ENCODE measurements at regions not wholly inside any gene's neighbourhood (a gene's known extent, or its start where the extent isn't known, plus 50 kb on each side); places are given as distances from the start of the nearest gene placed in this dataset. TPM values are rescaled to one million over a fixed set of nuclear protein-coding genes. Genes with fewer than 3 reads are reported as not detected.

- no peak for DNase-seq
- H3K27me3 ChIP-seq, result no peaks in the 10 kb centered on the region
- 89 to 94% methylated on average over 10 of the region's 10 CpGs for WGBS, 2 donors
- TF ChIP-seq, protein P1, sequence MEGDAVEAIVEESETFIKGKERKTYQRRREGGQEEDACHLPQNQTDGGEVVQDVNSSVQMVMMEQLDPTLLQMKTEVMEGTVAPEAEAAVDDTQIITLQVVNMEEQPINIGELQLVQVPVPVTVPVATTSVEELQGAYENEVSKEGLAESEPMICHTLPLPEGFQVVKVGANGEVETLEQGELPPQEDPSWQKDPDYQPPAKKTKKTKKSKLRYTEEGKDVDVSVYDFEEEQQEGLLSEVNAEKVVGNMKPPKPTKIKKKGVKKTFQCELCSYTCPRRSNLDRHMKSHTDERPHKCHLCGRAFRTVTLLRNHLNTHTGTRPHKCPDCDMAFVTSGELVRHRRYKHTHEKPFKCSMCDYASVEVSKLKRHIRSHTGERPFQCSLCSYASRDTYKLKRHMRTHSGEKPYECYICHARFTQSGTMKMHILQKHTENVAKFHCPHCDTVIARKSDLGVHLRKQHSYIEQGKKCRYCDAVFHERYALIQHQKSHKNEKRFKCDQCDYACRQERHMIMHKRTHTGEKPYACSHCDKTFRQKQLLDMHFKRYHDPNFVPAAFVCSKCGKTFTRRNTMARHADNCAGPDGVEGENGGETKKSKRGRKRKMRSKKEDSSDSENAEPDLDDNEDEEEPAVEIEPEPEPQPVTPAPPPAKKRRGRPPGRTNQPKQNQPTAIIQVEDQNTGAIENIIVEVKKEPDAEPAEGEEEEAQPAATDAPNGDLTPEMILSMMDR (IDR thresholded peaks at IDR 0.05), result no peak
- TF ChIP-seq POLR2A (IDR thresholded peaks at IDR 0.05), result no peak
- H3K27ac ChIP-seq, result no peak overlapping the region
- no peaks in the 10 kb centered on the region for H3K9me3 ChIP-seq
- no peak overlapping the region for H3K4me3 ChIP-seq (replicated peaks in 1 of 3)
- intact Hi-C loops (cut with DNase I), result no loop called here
- H3K36me3 ChIP-seq, result no peaks in the 10 kb centered on the region
- H3K4me1 ChIP-seq, result no peaks in the 10 kb centered on the region
These were observed 50.6 kb upstream of the CELF2 start for GRCh38 chr10:10967029-10967428.

- H3K36me3 ChIP-seq, result no peaks in the 10 kb centered on the region
- no peak for DNase-seq
- no peak overlapping the region for H3K4me3 ChIP-seq (replicated peaks in 1 of 3)
- no peak for TF ChIP-seq POLR2A (IDR thresholded peaks at IDR 0.05)
- TF ChIP-seq, protein P1 (IDR thresholded peaks at IDR 0.05), result no peak
- H3K9me3 ChIP-seq, result no peaks in the 10 kb centered on the region
- WGBS, 2 donors, result 76 to 81% methylated on average over 8 of the region's 8 CpGs
- H3K27ac ChIP-seq, result no peak overlapping the region
- intact Hi-C loops (cut with DNase I), result no loop called here
- no peaks in the 10 kb centered on the region for H3K4me1 ChIP-seq
- H3K27me3 ChIP-seq, result no peaks in the 10 kb centered on the region
These were observed 50.0 kb upstream of the CELF2 start for GRCh38 chr10:10967581-10968256.

Small RNA genes lying in the stretch of these regions (small RNA-seq; reads per million reads assigned to genes)
- not detected for gene AC025946.2
- not detected for gene AL355333.1
- gene CUX2P1, result not detected
- gene RF00019, result not detected
- not detected for gene RNA5SP299

Measured in thyroid gland (tissue), 4 donors.